Endothelial cell of umbilical vein (primary cell): ENCODE measurements at regions not wholly inside any gene's neighbourhood (a gene's known extent, or its start where the extent isn't known, plus 50 kb on each side); places are given as distances from the start of the nearest gene placed in this dataset.

ENCODE experiments used
- BruUV-seq: library from RNA; stranded (reverse); fragments of 400-500 nt; replicated peaks from 2 replicates; lab custom pipeline; 2021; lab: Mats Ljungman, UMichigan
- CTCF ChIA-PET: fragments of 300-600, 350-600 bp; sonication (Branson Sonifier 250); formaldehyde crosslinking; loops from one replicate; lab custom pipeline; 2021; ENCODE audit warnings: antibody characterized with exemption, inconsistent platforms; lab: Charles Lee
- POLR2A ChIA-PET: fragments of 300-600, 350-600 bp; sonication (Branson Sonifier 250); formaldehyde crosslinking; loops from one replicate; lab custom pipeline; 2021; ENCODE audit warnings: antibody characterized with exemption, inconsistent platforms; lab: Charles Lee
- DNase-seq: peaks from one replicate; pipeline ENCODE4 v3.0.0-alpha.2; 2011; ENCODE audit warnings: low read depth, low spot score
- FAIRE-seq: peaks from 2 replicates; lab custom pipeline; 2011; peaks lifted over from hg19 to GRCh38; lab: Jason Lieb, UNC
- H2AFZ ChIP-seq: 2 replicates; pipeline ENCODE4 v1.6.0; 2012; ENCODE audit warnings: low read depth, low read length, control low read depth, inconsistent platforms
- H3K27ac ChIP-seq: 2 replicates; pipeline ENCODE4 v1.5.1; 2011; ENCODE audit warnings: low read depth, mild to moderate bottlenecking, control low read depth, low read length, moderate library complexity; ENCODE audit not compliant: insufficient read depth
- H3K27me3 ChIP-seq, 2 experiments: 2 replicates each; pipeline versions ENCODE4 v1.6.0 to v1.6.1; 2011; ENCODE audit warnings: low read length in 2 of 2, mixed read lengths in 1 of 2; ENCODE audit not compliant: control insufficient read depth in 2 of 2, insufficient read depth in 2 of 2
- H3K36me3 ChIP-seq, 2 experiments: 2 replicates in 1 of 2; 3 replicates in 1 of 2; pipeline ENCODE4 v1.5.1; 2011; ENCODE audit warnings: low read length in 2 of 2, mild to moderate bottlenecking in 1 of 2, moderate library complexity in 1 of 2; ENCODE audit not compliant: control insufficient read depth in 2 of 2, insufficient read depth in 2 of 2; ENCODE audit errors: extremely low read depth in 1 of 2
- H3K4me1 ChIP-seq: 3 replicates; pipeline ENCODE4 v1.5.1; 2011; ENCODE audit warnings: mild to moderate bottlenecking, low read length; ENCODE audit not compliant: control insufficient read depth, insufficient read depth; ENCODE audit errors: extremely low read depth
- H3K4me2 ChIP-seq: 2 replicates; pipeline ENCODE4 v1.6.1; 2011; ENCODE audit warnings: low read length, control low read depth, mixed read lengths; ENCODE audit not compliant: insufficient read depth
- H3K4me3 ChIP-seq, 3 experiments: fragments of 200-600 bp in 1 of 3; sonication (generic), shearing (Covaris generic) in 1 of 3; replicated peaks in 1 of 3; 2 replicates each; pipeline ENCODE4 v1.5.1; 2011 to 2016; ENCODE audit warnings: control low read depth in 3 of 3, low read length in 3 of 3, mild to moderate bottlenecking in 2 of 3, inconsistent platforms in 1 of 3, low read depth in 1 of 3, moderate library complexity in 1 of 3; ENCODE audit not compliant: insufficient read depth in 1 of 3
- H3K79me2 ChIP-seq: 2 replicates; pipeline ENCODE4 v1.6.0; 2012; ENCODE audit warnings: low read length, inconsistent platforms; ENCODE audit not compliant: control insufficient read depth, insufficient read depth
- H3K9ac ChIP-seq: replicated peaks from 2 replicates; pipeline ENCODE3; 2011; ENCODE audit warnings: low read length, control low read depth; ENCODE audit not compliant: insufficient read depth; ENCODE audit errors: extremely low read depth
- H3K9me1 ChIP-seq: replicated peaks from 3 replicates; pipeline ENCODE4 v1.6.0; 2011; ENCODE audit warnings: mild to moderate bottlenecking, low read length; ENCODE audit not compliant: control insufficient read depth, insufficient read depth; ENCODE audit errors: extremely low read depth
- H3K9me3 ChIP-seq: replicated peaks from 2 replicates; pipeline ENCODE4 v1.5.1; 2012; ENCODE audit warnings: low read length, inconsistent platforms; ENCODE audit not compliant: control insufficient read depth, insufficient read depth
- H4K20me1 ChIP-seq: replicated peaks from 2 replicates; pipeline ENCODE3; 2011; ENCODE audit warnings: mild to moderate bottlenecking, low read length; ENCODE audit not compliant: control insufficient read depth, insufficient read depth; ENCODE audit errors: extremely low read depth
- EZH2 ChIP-seq: IDR thresholded peaks from 2 replicates; pipeline ENCODE4 v1.6.1; 2012; ENCODE audit warnings: borderline replicate concordance, low read depth, mild to moderate bottlenecking, moderate library complexity, low read length, inconsistent platforms; ENCODE audit not compliant: severe bottlenecking
- FOS ChIP-seq: IDR thresholded peaks from 2 replicates; pipeline ENCODE4 v1.6.1; 2011; ENCODE audit warnings: mild to moderate bottlenecking, low read length, moderate library complexity, borderline replicate concordance; ENCODE audit not compliant: insufficient read depth
- GATA2 ChIP-seq: IDR thresholded peaks from 2 replicates; pipeline ENCODE4 v1.7.0; 2011; ENCODE audit warnings: low read depth, mild to moderate bottlenecking, moderate library complexity, mixed read lengths, low read length; ENCODE audit not compliant: insufficient read length, insufficient read depth
- JUN ChIP-seq: IDR thresholded peaks from 2 replicates; pipeline ENCODE4 v1.6.1; 2011; ENCODE audit warnings: borderline replicate concordance, low read depth; ENCODE audit not compliant: insufficient read length, insufficient read depth
- POLR2A ChIP-seq: IDR thresholded peaks from 2 replicates; pipeline ENCODE4 v1.6.1; 2012; ENCODE audit warnings: low read depth, mild to moderate bottlenecking, control low read depth, low read length
- POLR2AphosphoS5 ChIP-seq: IDR thresholded peaks from 2 replicates; pipeline ENCODE4 v1.6.1; 2012; ENCODE audit warnings: low read depth, mild to moderate bottlenecking, control low read depth, low read length, moderate library complexity; ENCODE audit not compliant: insufficient read depth
- dilution Hi-C: fragments of 300-500 bp; cut with MboI; formaldehyde crosslinking; loops from one replicate; pipeline ENCODE4 v1.15.0; 2019; ENCODE audit warnings: low sequenced_read_pairs; ENCODE audit not compliant: extremely low pct_ligation_motif_present
- intact Hi-C: fragments of 100-400 bp; cut with micrococcal nuclease; formaldehyde crosslinking; loops from one replicate; pipeline ENCODE4 v1.10.0; 2022
- TF ChIP-seq, protein P1 (sequence below), 2 donors: IDR thresholded peaks; 1 replicate in 1 of 2; 2 replicates in 1 of 2; pipeline ENCODE4 v1.5.1; 2011; ENCODE audit warnings: low read length in 2 of 2, mild to moderate bottlenecking in 2 of 2, moderate library complexity in 2 of 2, control low read depth in 1 of 2, inconsistent platforms in 1 of 2, low read depth in 1 of 2; ENCODE audit not compliant: insufficient read depth in 1 of 2; ENCODE audit errors: extremely low read depth in 1 of 2

DNA sequence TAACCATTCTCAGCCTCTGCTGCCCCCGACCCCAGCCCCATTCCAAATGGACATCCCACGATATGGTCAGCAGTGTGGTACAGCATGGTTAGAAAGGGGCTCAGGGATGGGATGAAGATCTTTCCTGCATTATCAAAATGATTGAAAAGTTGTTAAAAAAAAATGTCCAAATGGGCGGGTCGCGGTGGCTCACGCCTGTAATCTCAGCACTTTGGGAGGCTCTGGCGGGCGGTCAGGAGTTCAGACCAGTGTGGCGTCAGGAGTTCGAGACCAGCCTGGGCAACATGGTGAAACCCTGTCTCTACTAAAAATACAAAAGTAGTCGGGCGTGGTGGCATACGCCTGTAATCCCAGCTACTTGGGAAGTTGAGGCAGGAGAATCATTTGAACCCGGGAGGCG, 54.3 kb upstream of the ZNF254 start:
- Histone ChIP-seq H3K27me3 (no peaks in the 10 kb centered on the region), H3K4me3 (no peak overlapping the region), H3K9me3 (no peaks in the 10 kb centered on the region), H3K4me2 (no peak overlapping the region), H3K9ac (no peak overlapping the region), H3K4me1 (no peaks in the 10 kb centered on the region), H3K79me2 (peaks cover 29% of the 10 kb centered on the region), H4K20me1 (no peaks in the 10 kb centered on the region), H2AFZ (peak overlapping the region; percentile 68), H3K36me3 (peaks cover 2 to 4% of the 10 kb centered on the region in 2 experiments), H3K27ac (no peak overlapping the region), H3K9me1 (no peaks in the 10 kb centered on the region)
- no TSS peak for BruUV-seq
- dilution Hi-C loops = no loop called here
- CTCF ChIA-PET = interaction anchor here (1.4 kb wide), 2 partner anchors 23 to 118 kb away, joined by 3 to 4 read pairs; partner anchors contain the start of gene ZNF726
- no peak for FAIRE-seq
- POLR2A ChIA-PET = interaction anchor here (0.5 to 1.9 kb wide), 4 partner anchors 10 to 71 kb away, joined by 3 to 14 read pairs (median 6); partner anchors contain the start of gene ZNF254
- TF ChIP-seq POLR2A (no peak), FOS (no peak), POLR2AphosphoS5 (no peak), GATA2 (no peak), EZH2 (no peak), JUN (no peak)
- TF ChIP-seq, protein P1, sequence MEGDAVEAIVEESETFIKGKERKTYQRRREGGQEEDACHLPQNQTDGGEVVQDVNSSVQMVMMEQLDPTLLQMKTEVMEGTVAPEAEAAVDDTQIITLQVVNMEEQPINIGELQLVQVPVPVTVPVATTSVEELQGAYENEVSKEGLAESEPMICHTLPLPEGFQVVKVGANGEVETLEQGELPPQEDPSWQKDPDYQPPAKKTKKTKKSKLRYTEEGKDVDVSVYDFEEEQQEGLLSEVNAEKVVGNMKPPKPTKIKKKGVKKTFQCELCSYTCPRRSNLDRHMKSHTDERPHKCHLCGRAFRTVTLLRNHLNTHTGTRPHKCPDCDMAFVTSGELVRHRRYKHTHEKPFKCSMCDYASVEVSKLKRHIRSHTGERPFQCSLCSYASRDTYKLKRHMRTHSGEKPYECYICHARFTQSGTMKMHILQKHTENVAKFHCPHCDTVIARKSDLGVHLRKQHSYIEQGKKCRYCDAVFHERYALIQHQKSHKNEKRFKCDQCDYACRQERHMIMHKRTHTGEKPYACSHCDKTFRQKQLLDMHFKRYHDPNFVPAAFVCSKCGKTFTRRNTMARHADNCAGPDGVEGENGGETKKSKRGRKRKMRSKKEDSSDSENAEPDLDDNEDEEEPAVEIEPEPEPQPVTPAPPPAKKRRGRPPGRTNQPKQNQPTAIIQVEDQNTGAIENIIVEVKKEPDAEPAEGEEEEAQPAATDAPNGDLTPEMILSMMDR (IDR thresholded peaks at IDR 0.05; ENCODE audit: extremely low read depth in 1 of 2, insufficient read depth in 1 of 2, low read depth in 1 of 2, low read length in 2 of 2) = no peak
- intact Hi-C loops = loop anchor here (1.0 to 10.0 kb wide), 5 partner anchors 52 to 958 kb away; partner anchors contain the start of genes ZNF254, ZNF675, ZNF681 and ZNF726
- no peak for DNase-seq
